GM12878 (cell line): ENCODE measurements at regions not wholly inside any gene's neighbourhood (a gene's known extent, or its start where the extent isn't known, plus 50 kb on each side); places are given as distances from the start of the nearest gene placed in this dataset.

Experiments used
- CTCF ChIP-seq, 3 experiments: IDR thresholded peaks in 2 of 3; conservative IDR thresholded peaks in 1 of 3; 2 replicates each; pipeline ENCODE4 v1.5.1; 2011; ENCODE audit warnings: low read depth in 3 of 3, low read length in 3 of 3, mild to moderate bottlenecking in 3 of 3, control low read depth in 2 of 3, moderate library complexity in 2 of 3, inconsistent platforms in 1 of 3, mixed read lengths in 1 of 3; ENCODE audit not compliant: control insufficient read depth in 2 of 3, insufficient read depth in 1 of 3; ENCODE audit errors: extremely low read depth in 1 of 3
- EZH2 ChIP-seq: IDR thresholded peaks from 2 replicates; pipeline ENCODE4 v1.6.1; 2012; ENCODE audit warnings: low read depth, mild to moderate bottlenecking, control low read depth, inconsistent platforms, low read length, borderline replicate concordance; ENCODE audit not compliant: control insufficient read depth
- KAT2A ChIP-seq: conservative IDR thresholded peaks from 2 replicates; pipeline ENCODE4 v1.6.1; 2011; ENCODE audit warnings: low read depth, low read length; ENCODE audit not compliant: control insufficient read depth
- KDM1A ChIP-seq: fragments of 200-600 bp; sonication (generic); IDR thresholded peaks from 2 replicates; pipeline ENCODE4 v1.6.1; 2016; ENCODE audit warnings: borderline replicate concordance
- RAD21 ChIP-seq: IDR thresholded peaks from 2 replicates; pipeline ENCODE4 v1.6.1; 2011; ENCODE audit warnings: mild to moderate bottlenecking, low read depth, low read length, moderate library complexity; ENCODE audit not compliant: insufficient read depth

GRCh38 chr3:87468938-87469337 lies 192.6 kb upstream of the POU1F1 start:
- TF ChIP-seq KAT2A (no peak), RAD21 (no peak), KDM1A (no peak), CTCF (IDR thresholded peaks at IDR 0.05 in 2 of 3, conservative IDR thresholded peaks at IDR 0.05 in 1 of 3; ENCODE audit: control insufficient read depth in 2 of 3, extremely low read depth in 1 of 3, insufficient read depth in 1 of 3, low read depth in 3 of 3, low read length in 3 of 3) (no peak), EZH2 (no peak)
